ENCODE measurements at regions not wholly inside any gene's neighbourhood (a gene's known extent, or its start where the extent isn't known, plus 50 kb on each side); places are given as distances from the start of the nearest gene placed in this dataset.

DNA sequence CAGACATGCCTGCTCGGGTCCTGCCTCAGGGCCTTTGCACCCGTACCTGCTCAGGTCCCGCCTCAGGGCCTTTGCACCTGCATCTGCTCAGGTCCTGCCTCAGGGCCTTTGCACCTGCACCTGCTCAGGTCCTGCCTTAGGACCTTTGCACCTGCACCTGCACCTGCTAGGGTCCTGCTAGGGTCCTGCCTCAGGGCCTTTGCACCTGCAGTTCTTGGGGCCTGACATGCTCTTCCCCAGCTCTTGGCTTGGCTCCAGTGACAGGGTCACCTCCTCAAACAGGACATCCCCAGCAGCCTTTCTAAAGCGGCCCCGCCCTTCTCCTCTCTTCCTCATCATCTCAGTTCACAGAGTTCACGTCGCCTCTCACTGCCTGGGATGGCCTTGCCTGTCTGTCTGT, 54.9 kb upstream of the NCOR2 start:
- DNase-seq (ENCODE audit: low read depth): no peak
- H3K4me3 ChIP-seq (ENCODE audit: low read depth, low read length): no peak overlapping the region

DNA sequence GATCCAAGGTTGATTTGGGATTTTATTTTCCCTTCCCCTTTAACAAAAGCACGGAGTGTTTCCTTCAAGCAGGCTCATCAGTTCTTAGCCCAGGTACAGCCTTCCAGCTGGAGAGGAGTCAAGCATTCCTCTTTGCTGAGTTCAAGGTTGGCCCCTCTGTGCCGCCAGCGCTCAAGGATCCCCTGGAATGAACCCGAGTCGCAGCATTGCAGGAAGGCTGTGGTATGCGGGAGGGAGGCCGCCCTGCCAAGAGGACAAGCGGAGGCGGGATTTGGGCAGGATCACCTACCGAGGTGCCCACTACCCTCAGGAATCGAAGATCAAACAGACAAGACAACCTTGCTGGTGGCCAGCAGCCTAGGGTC, 53.9 kb upstream of the NCOR2 start:
- H3K4me3 ChIP-seq (ENCODE audit: low read depth, low read length): no peak overlapping the region

DNA sequence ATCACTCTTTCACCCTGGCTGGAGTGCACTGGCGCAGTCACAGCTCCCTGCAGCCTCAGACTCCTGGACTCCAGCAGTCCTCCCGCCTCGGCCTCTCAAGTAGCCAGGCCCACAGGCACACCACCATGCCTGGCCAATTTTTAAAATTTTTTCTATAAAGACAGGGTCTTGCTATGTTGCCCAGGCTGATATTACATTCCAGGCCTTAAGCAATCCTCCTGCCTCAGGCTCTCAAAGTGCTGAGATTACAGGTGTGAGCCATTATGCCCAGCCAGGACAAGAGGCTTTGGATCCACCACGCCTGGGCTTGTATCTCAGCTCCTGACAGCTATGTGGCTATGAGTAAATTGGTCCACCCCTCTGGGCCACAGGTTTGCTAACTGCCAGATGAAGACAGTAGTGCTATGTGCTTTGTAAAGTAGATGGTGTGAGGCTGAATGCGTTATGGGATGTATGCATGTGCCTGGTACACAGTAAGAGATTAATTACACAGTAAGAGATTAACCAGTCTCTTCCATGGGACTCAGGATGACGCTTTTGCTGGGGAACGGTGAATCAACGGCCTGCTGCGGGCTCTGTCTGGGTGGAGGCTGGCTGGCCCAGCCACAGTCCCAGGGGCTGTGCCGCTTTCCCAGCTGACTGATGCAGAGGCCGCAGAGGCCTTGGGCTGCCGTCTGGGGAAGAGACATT, 53.3 kb upstream of the NCOR2 start:
- peak; percentile 35 for DNase-seq (ENCODE audit: low read depth)
- no peak overlapping the region for H3K4me3 ChIP-seq (ENCODE audit: low read depth, low read length)

More for the DNA sequence above, 53.9 kb upstream of the NCOR2 start:
- DNase-seq (ENCODE audit: low read depth): no peak

DNA sequence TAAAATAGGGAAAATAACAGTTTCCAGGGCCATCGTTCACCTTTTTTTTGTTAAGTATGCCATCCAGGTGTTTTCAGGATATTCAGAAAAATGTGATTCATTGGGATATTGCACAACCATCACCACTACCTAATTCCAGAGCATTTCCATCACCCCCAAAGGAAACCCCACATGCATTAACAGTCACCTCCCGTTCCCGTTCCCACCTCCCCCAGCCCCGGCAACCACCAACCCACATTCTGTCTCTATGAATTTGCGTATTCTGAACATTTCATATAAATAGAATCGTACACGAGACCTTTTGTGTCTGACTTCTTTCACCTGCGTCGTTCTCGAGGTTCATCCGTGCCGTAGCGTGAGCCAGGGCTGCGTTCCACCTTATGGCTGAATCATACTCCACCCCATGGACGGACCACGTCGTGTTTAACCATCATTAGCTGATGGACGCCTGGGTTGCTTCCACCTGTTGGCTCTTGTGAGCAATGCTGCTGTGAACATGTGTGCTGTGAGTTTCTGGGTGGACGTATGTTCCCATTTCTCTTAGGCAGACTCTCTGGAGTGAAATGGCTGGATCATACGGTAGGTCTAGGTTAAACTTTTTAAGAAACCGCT, 51.0 kb upstream of the NCOR2 start:
- H3K4me3 ChIP-seq (ENCODE audit: low read depth, low read length): no peak overlapping the region
- DNase-seq (ENCODE audit: low read depth): no peak

DNA sequence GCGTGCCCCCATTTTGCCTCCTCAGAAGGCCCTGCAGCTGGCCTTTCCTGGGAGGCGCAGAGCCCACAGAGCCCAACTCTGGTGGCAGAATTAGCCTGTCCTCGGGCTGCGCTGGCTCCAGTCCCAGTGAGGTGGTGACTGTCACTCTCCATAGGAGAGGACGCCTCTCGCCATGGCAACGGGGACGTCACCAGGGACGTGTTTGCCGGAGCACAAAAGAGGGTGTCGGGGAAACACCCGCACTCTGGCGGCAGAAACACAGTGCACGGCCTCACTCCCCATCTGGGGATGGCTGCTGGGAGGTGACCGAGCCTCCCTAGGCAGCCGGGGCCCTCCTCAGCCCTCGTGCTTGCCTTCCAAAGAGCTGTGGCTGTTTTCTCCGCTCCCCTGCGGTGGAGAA, 50.2 kb upstream of the NCOR2 start:
- no peak overlapping the region for H3K4me3 ChIP-seq (ENCODE audit: low read depth, low read length)
- DNase-seq (ENCODE audit: low read depth): no peak
